Erythroblast (primary cell): ENCODE measurements at regions not wholly inside any gene's neighbourhood (a gene's known extent, or its start where the extent isn't known, plus 50 kb on each side); places are given as distances from the start of the nearest gene placed in this dataset.

Source experiments
- GATA1 ChIP-seq: IDR thresholded peaks from 2 replicates; pipeline ENCODE4 v1.6.1; 2011; ENCODE audit warnings: low read depth, mild to moderate bottlenecking, control low read depth, low read length, moderate library complexity
- POLR2A ChIP-seq: IDR thresholded peaks from 2 replicates; pipeline ENCODE4 v1.6.1; 2011; ENCODE audit warnings: mild to moderate bottlenecking, low read length

GRCh38 chr7:118003476-118003875, 130.2 kb upstream of the CTTNBP2 start:
- TF ChIP-seq POLR2A, result no peak
- TF ChIP-seq GATA1, result no peak
